ENCODE measurements at regions not wholly inside any gene's neighbourhood (a gene's known extent, or its start where the extent isn't known, plus 50 kb on each side); places are given as distances from the start of the nearest gene placed in this dataset.

DNA sequence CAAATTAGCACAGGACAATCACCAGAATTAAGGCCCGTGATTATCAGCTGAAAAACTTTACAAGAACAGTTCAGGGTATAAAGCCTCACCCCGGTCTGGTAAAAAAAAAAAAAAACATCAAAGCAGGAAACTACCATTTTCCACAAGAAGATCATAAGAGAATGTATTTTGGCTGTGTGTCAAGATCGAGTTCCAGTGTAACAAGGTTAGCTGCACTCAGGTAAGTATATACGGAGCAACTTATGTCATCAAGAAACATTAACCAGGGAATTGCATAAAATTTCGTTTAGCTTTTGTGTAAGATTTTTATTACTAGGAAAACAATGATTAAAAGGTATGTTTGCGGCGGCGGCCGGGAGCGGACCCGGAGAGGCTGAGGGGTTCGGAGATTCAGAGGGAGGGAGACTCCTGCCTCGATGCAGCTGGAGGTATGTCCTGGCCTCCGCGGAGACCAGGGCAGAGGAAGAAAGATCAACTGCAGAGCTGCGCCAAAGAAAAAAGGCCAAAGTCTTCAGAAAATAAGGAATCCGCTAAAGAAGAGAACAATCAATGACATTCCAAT, 533.8 kb upstream of the CNTNAP2 start:
- CTCF ChIA-PET (ENCODE audit: partially characterized antibody) = no interaction called here
- TF ChIP-seq GABPA (IDR thresholded peaks at IDR 0.05; ENCODE audit: borderline replicate concordance, insufficient read depth, low read length) = no peak
- no peak for TF ChIP-seq YY1 (IDR thresholded peaks at IDR 0.05; ENCODE audit: low read depth, low read length)
- no peak for TF ChIP-seq KDM5A (IDR thresholded peaks at IDR 0.05; ENCODE audit: low read length)
- no peak for TF ChIP-seq SP1 (IDR thresholded peaks at IDR 0.05; ENCODE audit: low read depth, low read length)
- TF ChIP-seq RBBP5 (IDR thresholded peaks at IDR 0.05; ENCODE audit: borderline replicate concordance, low read depth, low read length) = no peak
- no peak for TF ChIP-seq NRF1 (IDR thresholded peaks at IDR 0.05; ENCODE audit: low read depth, low read length)
- TF ChIP-seq TCF12 (IDR thresholded peaks at IDR 0.05; ENCODE audit: low read depth, low read length) = no peak
- TF ChIP-seq SUZ12 (IDR thresholded peaks at IDR 0.05; ENCODE audit: low read length) = no peak
- TF ChIP-seq EP300 (IDR thresholded peaks at IDR 0.05; ENCODE audit: borderline replicate concordance in 1 of 2, low read depth in 2 of 2, low read length in 2 of 2) = no peak
- no peak for TF ChIP-seq BACH1 (IDR thresholded peaks at IDR 0.05; ENCODE audit: low read length)
- no peak for TF ChIP-seq CREB1 (IDR thresholded peaks at IDR 0.05)
- TF ChIP-seq POLR2A (IDR thresholded peaks at IDR 0.05; ENCODE audit: control extremely low read depth in 1 of 2, low read depth in 2 of 2, low read length in 2 of 2) = no peak
- TF ChIP-seq SAP30 (IDR thresholded peaks at IDR 0.05; ENCODE audit: insufficient read depth, insufficient replicate concordance, low read length) = no peak
- TF ChIP-seq, protein P1, sequence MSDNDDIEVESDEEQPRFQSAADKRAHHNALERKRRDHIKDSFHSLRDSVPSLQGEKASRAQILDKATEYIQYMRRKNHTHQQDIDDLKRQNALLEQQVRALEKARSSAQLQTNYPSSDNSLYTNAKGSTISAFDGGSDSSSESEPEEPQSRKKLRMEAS (IDR thresholded peaks at IDR 0.05) = no peak
- TF ChIP-seq HDAC6 (IDR thresholded peaks at IDR 0.05; ENCODE audit: low read depth, low read length) = no peak
- no peak for TF ChIP-seq CEBPB (IDR thresholded peaks at IDR 0.05; ENCODE audit: low read depth, low read length)
- 89% methylated on average over 17 of the region's 17 CpGs; no CpG with 5 or more reads in 1 of the 2 experiments for WGBS, 2 experiments (ENCODE audit: extremely low coverage in 1 of 2, insufficient coverage in 1 of 2, insufficient read length in 1 of 2, insufficient replicate concordance in 2 of 2, low coverage in 1 of 2, low lambda C conversion rate in 2 of 2, missing lambda C conversion rate in 1 of 2)

More for the DNA sequence above, 533.8 kb upstream of the CNTNAP2 start:
- Histone ChIP-seq H4K8ac (ENCODE audit: extremely low read depth, insufficient read depth, low read length) (no peak overlapping the region), H3K23ac (ENCODE audit: insufficient read length) (no peak overlapping the region), H2BK15ac (ENCODE audit: low read length) (no peak overlapping the region), H3K79me1 (ENCODE audit: low read depth, low read length) (no peaks in the 10 kb centered on the region), H3K4ac (replicated peaks; ENCODE audit: insufficient read length, low read depth, low read length) (no peak overlapping the region), H3K27me3 (replicated peaks in 1 of 4; ENCODE audit: control insufficient read depth in 3 of 4, extremely low read depth in 1 of 4, insufficient read depth in 3 of 4, low read length in 3 of 4) (no peaks in the 10 kb centered on the region), H3K36me3 (ENCODE audit: control insufficient read depth in 2 of 4, insufficient read depth in 4 of 4, low read length in 3 of 4) (no peaks in the 10 kb centered on the region), H3K9ac (replicated peaks in 1 of 4; ENCODE audit: extremely low read depth in 1 of 4, low read depth in 3 of 4, low read length in 3 of 4) (no peak overlapping the region), H3K56ac (replicated peaks; ENCODE audit: insufficient read length, low read depth, low read length) (no peak overlapping the region), H3K4me2 (ENCODE audit: insufficient read depth in 1 of 2, low read depth in 2 of 2, low read length in 2 of 2) (no peak overlapping the region), H3K4me3 (ENCODE audit: extremely low read depth in 1 of 4, insufficient read depth in 2 of 4, low read depth in 3 of 4, low read length in 4 of 4) (no peak overlapping the region), H4K5ac (ENCODE audit: insufficient read length, low read depth, low read length) (no peak overlapping the region), H3K9me3 (ENCODE audit: insufficient read depth in 2 of 2, low read depth in 1 of 2, low read length in 1 of 2) (peaks cover under 1 to 2% of the 10 kb centered on the region in 2 experiments; a peak in 3 of 4 replicates), H3K18ac (ENCODE audit: extremely low read depth, low read length) (no peak overlapping the region), H2BK5ac (ENCODE audit: low read depth, low read length) (no peak overlapping the region), H2AK5ac (ENCODE audit: low read depth, low read length) (no peak overlapping the region), H4K91ac (replicated peaks; ENCODE audit: insufficient read length, low read length) (no peak overlapping the region), H3K27ac (ENCODE audit: low read depth, low read length) (no peak overlapping the region), H3K4me1 (replicated peaks in 1 of 4; ENCODE audit: control insufficient read depth in 3 of 4, insufficient read depth in 4 of 4, low read length in 3 of 4) (no peaks in the 10 kb centered on the region), H3K79me2 (ENCODE audit: control insufficient read depth in 1 of 2, insufficient read depth in 2 of 2, low read length in 2 of 2) (no peaks in the 10 kb centered on the region), H2AFZ (ENCODE audit: low read length) (no peak overlapping the region), H2BK12ac (ENCODE audit: low read depth, low read length) (no peak overlapping the region), H2BK20ac (ENCODE audit: low read length) (no peak overlapping the region), H2BK120ac (replicated peaks; ENCODE audit: low read depth, low read length) (no peak overlapping the region), H3K23me2 (ENCODE audit: low read depth, low read length) (no peaks in the 10 kb centered on the region; the same call in 1 of the 2 replicates), H4K20me1 (replicated peaks in 1 of 2; ENCODE audit: control insufficient read depth in 1 of 2, insufficient read depth in 2 of 2, low read length in 2 of 2) (no peaks in the 10 kb centered on the region), H3K14ac (ENCODE audit: insufficient read length) (no peak overlapping the region)
- FAIRE-seq (no peak), DNase-seq (ENCODE audit: low read depth in 1 of 2, low spot score in 2 of 2) (no peak)
- POLR2A ChIA-PET (ENCODE audit: partially characterized antibody) = no interaction called here
